Endodermal cell (in vitro differentiated cells): ENCODE measurements at regions not wholly inside any gene's neighbourhood (a gene's known extent, or its start where the extent isn't known, plus 50 kb on each side); places are given as distances from the start of the nearest gene placed in this dataset.

Experiments used
- DNase-seq: peaks from one replicate; pipeline ENCODE4 v3.0.0-alpha.2; 2017
- H3K27ac ChIP-seq: 2 replicates; pipeline ENCODE4 v1.5.1; 2013; ENCODE audit warnings: mild to moderate bottlenecking, low read depth, low read length, moderate library complexity
- H3K27me3 ChIP-seq: 2 replicates; pipeline ENCODE4 v1.6.1; 2013; ENCODE audit warnings: mild to moderate bottlenecking, low read length, moderate library complexity; ENCODE audit not compliant: insufficient read depth, control insufficient read depth, poor library complexity, severe bottlenecking
- H3K36me3 ChIP-seq: 2 replicates; pipeline ENCODE4 v1.7.0; 2013; ENCODE audit warnings: mild to moderate bottlenecking, low read length, moderate library complexity; ENCODE audit not compliant: control insufficient read depth, insufficient read depth
- H3K4me1 ChIP-seq: one replicate; pipeline ENCODE4 v1.7.0; 2013; ENCODE audit warnings: low read length; ENCODE audit not compliant: control insufficient read depth, insufficient read depth
- H3K4me3 ChIP-seq: 2 replicates; pipeline ENCODE4 v1.5.1; 2013; ENCODE audit warnings: mild to moderate bottlenecking, low read length, moderate library complexity
- H3K9ac ChIP-seq: 2 replicates; pipeline ENCODE4 v1.6.1; 2013; ENCODE audit warnings: mild to moderate bottlenecking, low read length, moderate library complexity; ENCODE audit not compliant: poor library complexity, severe bottlenecking; ENCODE audit errors: extremely low read depth
- H3K9me3 ChIP-seq: 2 replicates; pipeline ENCODE4 v1.6.1; 2013; ENCODE audit warnings: mild to moderate bottlenecking, low read length, moderate library complexity; ENCODE audit not compliant: control insufficient read depth
- H3K27ac Mint-ChIP-seq: 2 replicates; pipeline ENCODE4 v1.8.0; 2020; ENCODE audit warnings: mixed read lengths
- H3K27me3 Mint-ChIP-seq: 2 replicates; pipeline ENCODE4 v1.8.0; 2021; ENCODE audit warnings: mild to moderate bottlenecking, mixed read lengths; ENCODE audit not compliant: insufficient read depth
- H3K36me3 Mint-ChIP-seq: 2 replicates; pipeline ENCODE4 v1.8.0; 2020; ENCODE audit warnings: low read depth, mixed read lengths
- H3K4me1 Mint-ChIP-seq: 2 replicates; pipeline ENCODE4 v1.8.0; 2020; ENCODE audit warnings: mixed read lengths
- H3K4me3 Mint-ChIP-seq: 2 replicates; pipeline ENCODE4 v1.8.0; 2020; ENCODE audit warnings: mild to moderate bottlenecking, moderate library complexity, mixed read lengths
- H3K9me3 Mint-ChIP-seq: 2 replicates; pipeline ENCODE4 v1.8.0; 2020; ENCODE audit warnings: mild to moderate bottlenecking, mixed read lengths
- WGBS, 2 experiments: methylation state at CpG; one replicate each; pipeline versions ENCODE4 v1.1.5 to v1.1.7; 2013; ENCODE audit warnings: missing lambda C conversion rate in 2 of 2, mixed read lengths in 1 of 2; ENCODE audit not compliant: insufficient coverage in 1 of 2, insufficient read length in 1 of 2; 5-methylcytosine and 5-hydroxymethylcytosine counted together
- TF ChIP-seq, protein P1 (sequence below): fragments of 200-600 bp; sonication (generic); conservative IDR thresholded peaks from 2 replicates; pipeline ENCODE4 v1.5.0; 2021; ENCODE audit warnings: antibody characterized with exemption, mild to moderate bottlenecking

DNA sequence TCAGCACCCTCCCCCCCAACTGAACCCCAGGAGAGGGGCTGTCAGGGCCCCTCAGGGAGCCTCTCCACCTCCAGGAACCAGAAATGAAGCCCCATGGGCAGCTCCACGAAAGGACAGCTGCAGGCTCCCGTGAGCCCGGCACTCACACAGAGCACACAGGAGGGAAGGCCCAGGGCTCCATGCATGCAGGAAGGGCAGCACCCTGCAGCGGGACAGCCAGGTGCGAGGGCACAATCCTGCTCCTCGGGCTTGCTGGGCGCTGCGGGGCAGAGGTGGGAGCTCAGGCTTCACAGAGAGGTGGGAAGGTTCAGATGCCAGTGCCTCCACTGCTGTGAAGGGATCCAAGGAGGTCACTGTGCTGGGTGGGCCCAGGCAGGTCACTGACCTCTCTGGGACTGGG, 90.0 kb downstream of the HMX1 start:
- Histone ChIP-seq H3K9me3 (no peaks in the 10 kb centered on the region), H3K4me3 (no peak overlapping the region), H3K36me3 (no peaks in the 10 kb centered on the region), H3K4me1 (no peaks in the 10 kb centered on the region), H3K27ac (no peak overlapping the region), H3K9ac (no peak overlapping the region), H3K27me3 (no peaks in the 10 kb centered on the region)
- Mint-ChIP-seq H3K4me3 (no peak overlapping the region), H3K36me3 (no peaks in the 10 kb centered on the region), H3K4me1 (no peaks in the 10 kb centered on the region), H3K27me3 (no peaks in the 10 kb centered on the region), H3K9me3 (no peaks in the 10 kb centered on the region), H3K27ac (no peak overlapping the region)
- TF ChIP-seq, protein P1, sequence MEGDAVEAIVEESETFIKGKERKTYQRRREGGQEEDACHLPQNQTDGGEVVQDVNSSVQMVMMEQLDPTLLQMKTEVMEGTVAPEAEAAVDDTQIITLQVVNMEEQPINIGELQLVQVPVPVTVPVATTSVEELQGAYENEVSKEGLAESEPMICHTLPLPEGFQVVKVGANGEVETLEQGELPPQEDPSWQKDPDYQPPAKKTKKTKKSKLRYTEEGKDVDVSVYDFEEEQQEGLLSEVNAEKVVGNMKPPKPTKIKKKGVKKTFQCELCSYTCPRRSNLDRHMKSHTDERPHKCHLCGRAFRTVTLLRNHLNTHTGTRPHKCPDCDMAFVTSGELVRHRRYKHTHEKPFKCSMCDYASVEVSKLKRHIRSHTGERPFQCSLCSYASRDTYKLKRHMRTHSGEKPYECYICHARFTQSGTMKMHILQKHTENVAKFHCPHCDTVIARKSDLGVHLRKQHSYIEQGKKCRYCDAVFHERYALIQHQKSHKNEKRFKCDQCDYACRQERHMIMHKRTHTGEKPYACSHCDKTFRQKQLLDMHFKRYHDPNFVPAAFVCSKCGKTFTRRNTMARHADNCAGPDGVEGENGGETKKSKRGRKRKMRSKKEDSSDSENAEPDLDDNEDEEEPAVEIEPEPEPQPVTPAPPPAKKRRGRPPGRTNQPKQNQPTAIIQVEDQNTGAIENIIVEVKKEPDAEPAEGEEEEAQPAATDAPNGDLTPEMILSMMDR: no peak
- 92 to 93% methylated on average over 7 to 8 of the region's 8 CpGs for WGBS, 2 experiments
- DNase-seq: no peak

DNA sequence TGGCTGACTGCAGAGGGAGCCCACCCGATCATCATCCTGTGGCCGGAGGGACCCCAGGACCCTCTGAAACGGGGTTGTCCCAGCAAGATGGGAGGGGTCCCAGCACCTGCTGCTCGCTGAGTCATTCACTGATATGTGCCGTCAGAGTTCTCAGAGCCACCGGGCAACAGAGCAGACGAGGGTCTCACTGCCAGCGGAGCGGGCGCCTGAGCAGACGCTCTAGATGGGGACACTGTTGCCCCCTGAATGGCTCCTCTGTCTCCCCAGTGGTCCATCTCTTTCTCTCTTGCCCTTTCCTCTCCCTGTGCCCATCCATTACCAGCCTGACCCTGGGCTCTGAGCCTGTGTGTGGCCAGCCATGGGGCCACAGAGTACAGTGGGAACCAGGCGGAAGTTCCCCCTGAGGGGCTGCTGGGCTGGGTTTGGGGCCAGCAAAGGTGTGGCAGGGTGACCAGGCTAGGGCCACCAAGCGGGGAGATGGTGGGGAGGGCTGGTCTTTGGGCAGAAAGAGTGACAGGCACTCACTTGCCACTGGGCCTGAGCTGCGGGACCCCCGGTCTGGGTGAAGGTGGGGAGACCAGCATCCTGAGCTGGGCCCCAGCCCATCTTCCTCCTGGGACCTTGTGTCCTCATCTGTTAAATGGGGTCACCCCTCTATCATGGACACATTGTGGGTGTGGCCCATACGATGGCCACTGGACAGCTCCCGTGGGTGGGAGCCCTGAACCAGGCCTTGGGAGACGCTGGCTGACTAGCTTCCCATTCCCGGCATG, 90.9 kb downstream of the HMX1 start:
- no peaks in the 10 kb centered on the region for H3K27me3 ChIP-seq
- no peak for DNase-seq
- Mint-ChIP-seq H3K36me3 (no peaks in the 10 kb centered on the region), H3K27me3 (no peaks in the 10 kb centered on the region), H3K4me1 (no peaks in the 10 kb centered on the region), H3K4me3 (no peak overlapping the region), H3K9me3 (no peaks in the 10 kb centered on the region), H3K27ac (no peak overlapping the region)
- no peaks in the 10 kb centered on the region for H3K4me1 ChIP-seq
- H3K9me3 ChIP-seq: no peaks in the 10 kb centered on the region
- 79 to 89% methylated on average over 15 to 19 of the region's 19 CpGs for WGBS, 2 experiments
- H3K27ac ChIP-seq: no peak overlapping the region
- TF ChIP-seq, protein P1: no peak
- no peak overlapping the region for H3K9ac ChIP-seq
- no peaks in the 10 kb centered on the region for H3K36me3 ChIP-seq
- no peak overlapping the region for H3K4me3 ChIP-seq

DNA sequence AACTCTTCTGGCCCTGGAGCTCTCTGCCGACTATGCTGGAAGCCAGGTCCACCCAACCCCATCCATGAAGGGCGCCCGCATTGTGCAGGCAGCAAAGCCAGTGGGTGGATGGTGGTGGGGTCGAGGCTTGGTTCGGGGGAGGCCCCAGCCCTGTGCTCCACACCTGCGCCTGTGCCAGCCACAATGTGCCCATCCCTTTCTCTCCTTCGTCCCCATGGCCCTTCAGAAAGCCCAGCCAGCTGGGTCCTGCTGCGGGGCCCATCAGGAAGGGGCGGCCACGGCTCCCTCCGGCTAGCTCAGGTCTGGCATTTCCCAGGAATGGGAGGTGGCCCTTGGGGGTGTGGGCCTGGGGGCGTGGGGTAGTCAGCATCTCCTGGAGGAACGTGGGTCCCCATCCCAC, 91.6 kb downstream of the HMX1 start:
- Mint-ChIP-seq H3K4me3 (no peak overlapping the region), H3K27me3 (no peaks in the 10 kb centered on the region), H3K27ac (no peak overlapping the region), H3K36me3 (no peaks in the 10 kb centered on the region), H3K9me3 (no peaks in the 10 kb centered on the region), H3K4me1 (no peaks in the 10 kb centered on the region)
- Histone ChIP-seq H3K9me3 (no peaks in the 10 kb centered on the region), H3K36me3 (no peaks in the 10 kb centered on the region), H3K4me3 (no peak overlapping the region), H3K27ac (no peak overlapping the region), H3K9ac (no peak overlapping the region), H3K27me3 (no peaks in the 10 kb centered on the region), H3K4me1 (no peaks in the 10 kb centered on the region)
- WGBS, 2 experiments: 77% methylated on average over 13 of the region's 13 CpGs; no CpG with 5 or more reads in 1 of the 2 experiments
- DNase-seq: no peak
- TF ChIP-seq, protein P1: no peak
